ENCODE measurements at regions not wholly inside any gene's neighbourhood (a gene's known extent, or its start where the extent isn't known, plus 50 kb on each side); places are given as distances from the start of the nearest gene placed in this dataset.

DNA sequence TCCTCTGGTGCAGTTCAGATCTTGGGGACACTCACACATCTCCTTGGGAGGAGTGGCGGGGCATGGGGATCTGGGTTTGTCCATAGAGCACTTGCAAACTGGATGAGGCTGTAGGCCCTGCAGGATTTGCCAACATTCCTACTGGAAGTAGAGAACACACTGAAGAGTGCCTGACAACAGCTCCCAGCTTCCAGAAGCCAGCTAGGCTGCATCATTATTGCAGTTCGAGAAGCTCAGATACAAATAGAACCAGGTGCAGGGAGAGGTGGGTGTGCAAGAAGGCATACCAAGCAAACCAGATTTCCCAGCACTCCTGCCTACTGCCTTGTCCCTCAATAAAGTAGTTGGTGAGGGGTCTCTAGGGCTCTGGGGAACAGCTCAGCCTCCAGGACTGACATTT is 52.5 kb downstream of the RHOB start (continued):
- TF ChIP-seq GTF2F1 (IDR thresholded peaks at IDR 0.05; ENCODE audit: borderline replicate concordance, low read depth, low read length) (no peak), SRF (IDR thresholded peaks at IDR 0.05; ENCODE audit: low read depth, low read length) (no peak), CBX5 (IDR thresholded peaks at IDR 0.05; ENCODE audit: low read depth, low read length) (no peak), TBP (IDR thresholded peaks at IDR 0.05; ENCODE audit: low read depth, low read length) (no peak)
